Panc1 (cell line): ENCODE measurements at regions not wholly inside any gene's neighbourhood (a gene's known extent, or its start where the extent isn't known, plus 50 kb on each side); places are given as distances from the start of the nearest gene placed in this dataset.

Experiments
- POLR2AphosphoS5 ChIP-seq: IDR thresholded peaks from 2 replicates; pipeline ENCODE4 v1.6.1; 2012; ENCODE audit warnings: mild to moderate bottlenecking, low read depth, low read length, moderate library complexity
- TCF7L2 ChIP-seq: IDR thresholded peaks from 2 replicates; pipeline ENCODE4 v1.6.1; 2011; ENCODE audit warnings: mild to moderate bottlenecking, low read depth, low read length, inconsistent platforms
- TF ChIP-seq, protein P1 (sequence below): fragments of 450-650 bp; IDR thresholded peaks from 2 replicates; pipeline ENCODE4 v1.5.1; 2017; ENCODE audit warnings: mild to moderate bottlenecking

DNA sequence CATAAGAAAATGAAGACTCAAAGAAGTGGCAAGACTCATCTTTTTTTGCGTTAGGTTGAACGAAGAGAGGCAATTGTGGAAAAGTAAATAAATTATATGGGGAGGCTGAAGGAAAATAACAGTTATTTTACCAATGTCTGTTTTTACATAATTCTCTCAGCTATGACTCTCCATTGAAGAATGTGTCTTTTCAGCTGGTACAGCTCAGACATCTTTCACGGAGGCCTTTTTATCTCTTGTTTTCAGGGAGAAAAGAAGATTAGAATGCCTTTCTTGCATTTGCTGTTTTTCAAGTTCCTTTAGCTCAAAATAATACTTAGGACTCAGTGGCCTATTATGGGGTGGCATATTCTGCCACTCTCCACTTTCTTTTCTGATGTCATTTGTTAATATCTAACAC, 153.0 kb downstream of the ADAM29 start:
- TF ChIP-seq POLR2AphosphoS5 (no peak), TCF7L2 (no peak)
- TF ChIP-seq, protein P1, sequence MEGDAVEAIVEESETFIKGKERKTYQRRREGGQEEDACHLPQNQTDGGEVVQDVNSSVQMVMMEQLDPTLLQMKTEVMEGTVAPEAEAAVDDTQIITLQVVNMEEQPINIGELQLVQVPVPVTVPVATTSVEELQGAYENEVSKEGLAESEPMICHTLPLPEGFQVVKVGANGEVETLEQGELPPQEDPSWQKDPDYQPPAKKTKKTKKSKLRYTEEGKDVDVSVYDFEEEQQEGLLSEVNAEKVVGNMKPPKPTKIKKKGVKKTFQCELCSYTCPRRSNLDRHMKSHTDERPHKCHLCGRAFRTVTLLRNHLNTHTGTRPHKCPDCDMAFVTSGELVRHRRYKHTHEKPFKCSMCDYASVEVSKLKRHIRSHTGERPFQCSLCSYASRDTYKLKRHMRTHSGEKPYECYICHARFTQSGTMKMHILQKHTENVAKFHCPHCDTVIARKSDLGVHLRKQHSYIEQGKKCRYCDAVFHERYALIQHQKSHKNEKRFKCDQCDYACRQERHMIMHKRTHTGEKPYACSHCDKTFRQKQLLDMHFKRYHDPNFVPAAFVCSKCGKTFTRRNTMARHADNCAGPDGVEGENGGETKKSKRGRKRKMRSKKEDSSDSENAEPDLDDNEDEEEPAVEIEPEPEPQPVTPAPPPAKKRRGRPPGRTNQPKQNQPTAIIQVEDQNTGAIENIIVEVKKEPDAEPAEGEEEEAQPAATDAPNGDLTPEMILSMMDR = no peak
